GM12891 (cell line): ENCODE measurements at regions not wholly inside any gene's neighbourhood (a gene's known extent, or its start where the extent isn't known, plus 50 kb on each side); places are given as distances from the start of the nearest gene placed in this dataset.

ENCODE experiments used
- POLR2A ChIP-seq: IDR thresholded peaks from 2 replicates; pipeline ENCODE4 v1.6.1; 2011; ENCODE audit warnings: low read depth, low read length, control low read depth
- POLR2AphosphoS5 ChIP-seq: IDR thresholded peaks from 2 replicates; pipeline ENCODE4 v1.6.1; 2011; ENCODE audit warnings: low read depth, low read length, control low read depth
- SPI1 ChIP-seq: IDR thresholded peaks from 2 replicates; pipeline ENCODE4 v1.6.1; 2011; ENCODE audit warnings: low read depth, low read length, control low read depth
- TAF1 ChIP-seq: IDR thresholded peaks from 2 replicates; pipeline ENCODE4 v1.6.1; 2011; ENCODE audit warnings: low read depth, low read length, control low read depth

DNA sequence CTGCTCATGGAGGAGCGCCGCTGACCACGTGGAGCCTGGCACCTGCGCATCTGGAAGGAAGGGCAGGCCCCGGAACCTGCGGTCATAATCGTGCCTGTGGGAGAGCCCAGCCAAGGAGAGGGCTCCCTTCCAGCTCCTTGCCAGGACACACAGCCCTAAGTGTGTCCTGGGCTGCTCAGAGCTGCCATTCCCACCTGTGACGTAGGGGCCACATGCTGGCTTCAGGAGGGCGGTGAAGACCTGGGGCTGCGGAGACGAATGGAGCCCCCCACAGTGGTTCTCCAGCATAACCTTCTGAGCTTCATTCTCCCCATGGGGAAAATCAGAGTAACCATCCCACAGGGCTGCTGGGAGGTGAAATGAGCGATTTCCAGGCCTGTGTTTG, 127.6 kb upstream of the CHST15 start:
- no peak for TF ChIP-seq TAF1
- TF ChIP-seq POLR2AphosphoS5: no peak
- TF ChIP-seq POLR2A: no peak
- no peak for TF ChIP-seq SPI1
